ENCODE measurements at regions not wholly inside any gene's neighbourhood (a gene's known extent, or its start where the extent isn't known, plus 50 kb on each side); places are given as distances from the start of the nearest gene placed in this dataset.
"Not testable (repeated sequence)": the region's sequence is repeated elsewhere in the genome, so short reads cannot be mapped to it uniquely, and the experiment has no call there.

DNA sequence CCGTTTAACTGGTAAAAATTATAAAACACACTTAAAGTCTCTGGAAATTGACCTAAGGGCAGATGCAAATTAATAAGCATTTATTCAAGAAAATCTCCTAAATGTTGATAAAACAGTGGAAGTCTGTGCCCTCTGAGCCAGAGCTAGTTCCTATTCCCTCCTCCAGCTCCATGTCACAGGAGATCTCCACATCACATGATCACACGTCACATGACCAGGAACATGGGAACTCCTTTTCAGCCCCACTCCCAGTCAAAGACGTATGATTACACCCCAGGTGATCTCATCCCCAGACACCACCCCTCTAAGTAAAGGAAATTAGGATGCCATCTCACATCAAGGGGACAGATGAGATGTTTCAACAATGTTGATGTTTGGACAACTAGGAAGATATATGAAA, 237.7 kb upstream of the FRG1 start:
- H3K36me3 ChIP-seq (replicated peaks); H3K4me3 ChIP-seq; H3K9me3 ChIP-seq; DNase-seq (ENCODE audit: low spot score in 2 of 2); H3K4me1 ChIP-seq; in situ Hi-C loops (cut with MboI; ENCODE audit: low sequenced_read_pairs); H3K27me3 ChIP-seq (ENCODE audit: low read depth): not testable (repeated sequence)

- DNase-seq (ENCODE audit: low spot score in 2 of 2); in situ Hi-C loops (cut with MboI; ENCODE audit: low sequenced_read_pairs); H3K27me3 ChIP-seq (ENCODE audit: low read depth); H3K36me3 ChIP-seq (replicated peaks); H3K4me1 ChIP-seq; H3K4me3 ChIP-seq; H3K9me3 ChIP-seq: not testable (repeated sequence)
These were observed 233.9 kb upstream of the FRG1 start for GRCh38 chr4:189706821-189707220.

DNA sequence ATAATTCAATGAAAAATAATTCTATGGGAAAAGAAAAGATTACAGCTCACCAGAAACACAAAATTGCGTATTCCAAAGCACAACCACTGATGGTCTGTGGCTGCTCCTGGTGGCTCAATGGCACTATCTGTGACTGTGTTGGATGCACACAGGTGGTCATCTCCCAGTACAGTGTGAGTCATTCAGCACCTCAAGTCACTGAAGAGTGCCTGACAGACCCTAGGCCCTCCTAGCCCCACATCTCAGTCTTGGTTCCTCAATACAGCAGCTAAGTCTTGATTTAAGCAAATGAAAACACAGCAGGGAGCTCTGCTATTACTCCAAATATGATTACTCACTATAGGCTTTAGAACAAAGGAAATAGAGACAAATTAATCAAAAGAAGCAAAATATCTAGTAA, 233.4 kb upstream of the FRG1 start:
- H3K9me3 ChIP-seq; H3K4me1 ChIP-seq; in situ Hi-C loops (cut with MboI; ENCODE audit: low sequenced_read_pairs); DNase-seq (ENCODE audit: low spot score in 2 of 2); H3K4me3 ChIP-seq; H3K36me3 ChIP-seq (replicated peaks); H3K27me3 ChIP-seq (ENCODE audit: low read depth): not testable (repeated sequence)

DNA sequence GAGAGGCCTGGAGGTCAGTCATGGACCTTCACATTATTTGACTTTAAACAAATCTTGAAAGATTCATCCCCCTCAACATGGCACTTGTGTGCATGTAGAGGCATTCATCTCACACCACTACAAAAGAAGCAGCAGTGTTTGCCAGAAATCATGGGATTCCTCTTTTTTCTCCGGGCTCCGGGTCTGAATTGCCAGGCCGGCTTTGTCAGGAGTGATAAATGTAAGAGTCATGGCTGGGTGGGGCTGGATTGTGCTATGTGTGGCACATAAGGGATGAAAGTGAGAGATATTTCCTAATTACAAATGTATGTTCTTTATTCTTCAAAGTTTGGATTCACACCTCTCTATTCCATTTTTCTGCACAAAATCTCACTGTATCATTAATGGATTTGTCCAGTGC, 228.7 kb upstream of the FRG1 start:
- in situ Hi-C loops (cut with MboI; ENCODE audit: low sequenced_read_pairs); H3K36me3 ChIP-seq (replicated peaks); H3K27me3 ChIP-seq (ENCODE audit: low read depth); H3K4me1 ChIP-seq; H3K4me3 ChIP-seq; DNase-seq (ENCODE audit: low spot score in 2 of 2); H3K9me3 ChIP-seq: not testable (repeated sequence)

- DNase-seq (ENCODE audit: low spot score in 2 of 2); H3K4me1 ChIP-seq; H3K9me3 ChIP-seq; H3K27me3 ChIP-seq (ENCODE audit: low read depth); in situ Hi-C loops (cut with MboI; ENCODE audit: low sequenced_read_pairs); H3K4me3 ChIP-seq; H3K36me3 ChIP-seq (replicated peaks): not testable (repeated sequence)
These were observed 219.4 kb upstream of the FRG1 start for GRCh38 chr4:189721016-189721993.

DNA sequence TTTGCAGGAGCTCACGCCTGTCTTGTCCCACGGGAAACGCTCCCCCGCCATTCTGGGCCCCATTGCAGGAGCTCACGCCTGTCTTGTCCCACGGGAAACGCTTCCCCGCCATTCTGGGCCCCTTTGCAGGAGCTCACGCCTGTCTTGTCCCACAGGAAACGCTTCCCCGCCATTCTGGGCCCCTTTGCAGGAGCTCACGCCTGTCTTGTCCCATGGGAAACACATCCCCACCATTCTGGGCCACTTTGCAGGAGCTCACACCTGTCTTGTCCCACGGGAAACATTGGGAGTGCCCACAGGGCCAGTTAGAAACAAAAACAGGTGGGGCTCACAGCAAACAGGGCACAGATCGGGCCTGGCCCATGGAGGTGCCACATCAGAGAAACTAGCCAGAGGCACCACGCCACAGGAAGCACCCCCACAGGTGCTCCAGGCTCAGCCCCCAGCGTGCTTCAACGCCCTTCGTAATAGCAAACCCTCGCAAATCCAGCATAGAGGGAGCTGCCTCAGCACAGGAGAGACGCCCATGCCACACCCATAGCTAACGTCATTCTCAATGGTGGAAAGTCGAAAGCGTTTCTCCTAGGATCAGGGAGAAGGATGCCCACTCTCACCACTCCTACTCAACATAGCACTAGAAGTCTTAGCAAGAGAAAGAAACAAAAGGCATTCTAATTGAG, 218.2 kb upstream of the FRG1 start:
- H3K9me3 ChIP-seq; in situ Hi-C loops (cut with MboI; ENCODE audit: low sequenced_read_pairs); H3K27me3 ChIP-seq (ENCODE audit: low read depth); H3K36me3 ChIP-seq (replicated peaks); H3K4me3 ChIP-seq; DNase-seq (ENCODE audit: low spot score in 2 of 2); H3K4me1 ChIP-seq: not testable (repeated sequence)

DNA sequence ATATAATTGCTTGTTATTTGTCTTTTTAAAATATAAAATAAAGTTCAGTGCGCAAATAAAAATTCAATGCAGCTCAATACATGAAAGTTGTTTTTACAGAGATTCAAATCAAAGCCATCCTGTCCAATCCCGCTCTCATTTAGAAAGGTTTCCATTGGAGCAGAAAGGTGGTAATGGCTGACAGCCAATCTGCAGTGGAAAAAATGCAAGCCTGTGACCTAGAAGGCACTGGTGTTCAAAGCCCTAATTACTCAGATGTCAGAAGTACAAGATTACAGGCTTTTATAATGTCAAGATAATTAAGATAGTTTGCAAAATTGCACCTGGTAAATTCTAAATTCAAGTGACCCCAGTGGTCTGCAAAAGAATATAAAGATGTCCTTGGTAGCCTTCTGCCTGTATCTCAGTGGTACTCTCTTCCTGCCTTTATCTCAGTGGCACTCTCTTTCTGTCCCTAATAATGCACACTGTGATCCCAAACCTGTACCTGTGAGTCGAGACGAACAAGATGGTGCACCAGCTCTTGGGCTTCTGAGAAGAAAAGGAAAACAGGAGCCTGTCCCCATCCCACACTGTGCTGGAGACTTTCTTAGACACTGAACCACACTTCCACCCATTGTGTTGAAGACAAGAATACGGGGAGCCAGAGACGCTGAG, 212.6 kb upstream of the FRG1 start:
- DNase-seq (ENCODE audit: low spot score in 2 of 2); in situ Hi-C loops (cut with MboI; ENCODE audit: low sequenced_read_pairs); H3K4me1 ChIP-seq; H3K4me3 ChIP-seq; H3K36me3 ChIP-seq (replicated peaks); H3K9me3 ChIP-seq; H3K27me3 ChIP-seq (ENCODE audit: low read depth): not testable (repeated sequence)

GRCh38 chr4:189731989-189732388, 208.7 kb upstream of the FRG1 start:
- H3K36me3 ChIP-seq (replicated peaks); in situ Hi-C loops (cut with MboI; ENCODE audit: low sequenced_read_pairs); H3K27me3 ChIP-seq (ENCODE audit: low read depth); H3K4me3 ChIP-seq; DNase-seq (ENCODE audit: low spot score in 2 of 2); H3K9me3 ChIP-seq; H3K4me1 ChIP-seq: not testable (repeated sequence)

GRCh38 chr4:189733507-189733906, 207.2 kb upstream of the FRG1 start:
- in situ Hi-C loops (cut with MboI; ENCODE audit: low sequenced_read_pairs); H3K36me3 ChIP-seq (replicated peaks); H3K9me3 ChIP-seq; DNase-seq (ENCODE audit: low spot score in 2 of 2); H3K4me3 ChIP-seq; H3K4me1 ChIP-seq; H3K27me3 ChIP-seq (ENCODE audit: low read depth): not testable (repeated sequence)

DNA sequence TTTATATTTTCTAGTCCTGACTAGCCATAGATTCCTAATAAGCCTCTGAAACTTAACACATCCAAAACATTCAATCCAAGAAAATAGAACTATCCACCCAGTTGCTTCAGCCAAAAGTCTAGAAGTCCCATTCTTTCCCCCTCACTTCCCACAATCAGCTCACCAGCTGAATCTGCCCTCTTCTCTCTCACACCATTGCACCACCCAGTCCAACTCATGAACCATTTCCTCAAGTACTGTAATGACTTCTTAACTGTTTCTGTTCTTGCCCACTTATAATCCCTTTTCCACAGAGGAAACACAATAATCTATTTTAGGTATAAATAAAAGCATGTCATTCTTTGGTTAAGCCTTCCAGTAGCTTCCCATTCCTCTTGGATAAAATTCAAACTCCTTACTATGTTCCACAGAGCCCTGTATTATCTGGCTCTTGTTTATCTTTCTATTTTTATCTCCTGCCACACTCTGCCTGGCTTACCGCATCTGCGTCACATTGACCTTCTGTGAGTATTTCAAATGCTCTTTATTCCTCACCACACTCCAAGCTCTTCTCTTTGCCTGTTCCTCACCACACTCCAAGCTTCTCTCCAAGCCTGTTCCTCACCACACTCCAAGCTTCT, 205.9 kb upstream of the FRG1 start:
- H3K4me1 ChIP-seq; H3K36me3 ChIP-seq (replicated peaks); H3K4me3 ChIP-seq; H3K9me3 ChIP-seq; DNase-seq (ENCODE audit: low spot score in 2 of 2); H3K27me3 ChIP-seq (ENCODE audit: low read depth); in situ Hi-C loops (cut with MboI; ENCODE audit: low sequenced_read_pairs): not testable (repeated sequence)

DNA sequence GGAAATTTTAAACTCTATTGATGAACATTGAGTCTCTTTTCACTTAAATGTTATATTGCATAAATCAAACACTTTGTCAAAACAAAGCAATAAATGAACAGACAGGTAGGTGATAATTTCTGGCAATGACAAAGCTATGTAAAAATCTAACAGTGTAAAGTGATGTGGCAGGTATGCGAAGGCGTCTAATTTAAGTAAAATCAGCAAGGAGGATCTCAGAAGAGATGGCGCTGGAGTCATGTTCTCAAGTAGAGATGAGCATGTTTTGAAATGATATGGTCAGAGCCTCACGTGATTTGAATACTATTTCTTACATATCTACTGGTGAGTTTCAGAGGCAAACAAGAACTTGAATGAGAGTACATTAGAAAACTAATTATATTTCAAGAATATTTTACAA, 204.0 kb upstream of the FRG1 start:
- H3K9me3 ChIP-seq; H3K4me3 ChIP-seq; in situ Hi-C loops (cut with MboI; ENCODE audit: low sequenced_read_pairs); DNase-seq (ENCODE audit: low spot score in 2 of 2); H3K4me1 ChIP-seq; H3K27me3 ChIP-seq (ENCODE audit: low read depth); H3K36me3 ChIP-seq (replicated peaks): not testable (repeated sequence)

DNA sequence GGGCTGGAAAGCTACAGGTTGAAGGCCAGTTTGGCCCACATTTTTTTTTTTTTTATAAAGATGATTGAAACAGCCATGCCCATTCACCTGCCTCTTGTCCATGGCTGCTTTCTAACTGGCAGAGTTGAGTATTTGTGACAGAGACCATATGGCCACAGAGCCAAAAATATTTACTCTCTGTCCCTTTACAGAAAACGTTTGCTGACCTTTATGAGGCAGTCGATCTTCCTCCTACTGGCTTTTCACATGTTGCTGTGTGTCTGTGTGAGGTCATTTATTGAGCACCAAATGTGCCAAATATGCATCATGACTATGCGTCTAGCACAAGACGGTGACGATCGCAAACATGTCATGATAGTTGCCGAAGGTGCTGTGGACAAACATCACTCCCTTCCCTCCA, 200.6 kb upstream of the FRG1 start:
- in situ Hi-C loops (cut with MboI; ENCODE audit: low sequenced_read_pairs); DNase-seq (ENCODE audit: low spot score in 2 of 2): not testable (repeated sequence)

GRCh38 chr4:189740873-189741272, 199.8 kb upstream of the FRG1 start:
- in situ Hi-C loops (cut with MboI; ENCODE audit: low sequenced_read_pairs): no loop called here
- Histone ChIP-seq H3K36me3 (replicated peaks) (no peaks in the 10 kb centered on the region), H3K27me3 (ENCODE audit: low read depth) (no peaks in the 10 kb centered on the region), H3K4me3 (no peak overlapping the region), H3K4me1 (no peaks in the 10 kb centered on the region), H3K9me3 (no peaks in the 10 kb centered on the region)
- no peak for DNase-seq (ENCODE audit: low spot score in 2 of 2)

More for the DNA sequence above, 200.6 kb upstream of the FRG1 start:
- H3K4me1 ChIP-seq; H3K36me3 ChIP-seq (replicated peaks); H3K27me3 ChIP-seq (ENCODE audit: low read depth); H3K9me3 ChIP-seq; H3K4me3 ChIP-seq: not testable (repeated sequence)

DNA sequence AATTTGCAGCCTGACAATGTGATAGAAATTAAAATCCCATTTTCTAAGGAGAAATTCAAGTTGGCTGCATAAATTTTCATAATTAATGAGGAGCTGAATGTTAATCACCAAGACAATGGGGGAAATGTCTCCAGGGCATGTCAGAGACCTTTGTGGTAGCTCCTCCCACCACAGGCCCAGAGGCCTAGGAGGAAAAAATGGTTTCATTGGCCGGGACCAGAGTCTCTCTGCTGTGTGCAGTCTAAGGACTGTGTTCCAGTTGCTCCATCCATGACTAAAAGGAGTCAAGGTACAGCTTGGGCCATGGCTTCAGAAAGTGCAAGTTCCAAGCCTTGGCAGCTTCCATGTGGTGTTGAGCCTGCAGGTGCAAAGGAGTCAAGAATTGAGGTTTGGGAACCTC, 187.6 kb upstream of the FRG1 start:
- in situ Hi-C loops (cut with MboI; ENCODE audit: low sequenced_read_pairs); H3K4me3 ChIP-seq; H3K9me3 ChIP-seq; H3K27me3 ChIP-seq (ENCODE audit: low read depth); DNase-seq (ENCODE audit: low spot score in 2 of 2); H3K4me1 ChIP-seq; H3K36me3 ChIP-seq (replicated peaks): not testable (repeated sequence)
